ENCODE measurements at regions not wholly inside any gene's neighbourhood (a gene's known extent, or its start where the extent isn't known, plus 50 kb on each side); places are given as distances from the start of the nearest gene placed in this dataset.
"Not testable (repeated sequence)": the region's sequence is repeated elsewhere in the genome, so short reads cannot be mapped to it uniquely, and the experiment has no call there.

DNA sequence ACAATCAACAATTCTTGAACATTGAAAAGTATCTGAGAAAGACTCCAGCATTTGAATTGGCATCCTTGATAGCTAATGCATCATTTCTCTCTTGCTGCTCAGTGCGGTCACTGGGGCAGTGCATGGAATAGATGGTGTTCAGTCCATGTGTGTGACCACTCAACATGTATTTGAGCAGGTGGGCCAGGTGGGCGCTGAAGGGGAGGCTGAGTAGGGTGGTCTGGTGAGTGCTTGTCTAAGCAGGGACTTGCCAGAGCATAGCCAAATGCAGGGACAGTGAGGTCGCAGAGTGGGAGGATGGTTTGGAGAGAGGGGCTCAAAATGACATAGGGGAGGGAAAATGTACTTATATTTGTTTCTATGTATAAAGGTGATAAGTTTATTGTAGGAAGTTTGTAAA lies 409.0 kb downstream of the TMEM121 start:
- FAIRE-seq (no peak), DNase-seq (ENCODE audit: insufficient read length, low spot score) (no peak)

- DNase-seq (ENCODE audit: insufficient read length, low spot score), result no peak
Observed at GRCh38 chr14:105937253-105938054, 411.1 kb downstream of the TMEM121 start.

DNA sequence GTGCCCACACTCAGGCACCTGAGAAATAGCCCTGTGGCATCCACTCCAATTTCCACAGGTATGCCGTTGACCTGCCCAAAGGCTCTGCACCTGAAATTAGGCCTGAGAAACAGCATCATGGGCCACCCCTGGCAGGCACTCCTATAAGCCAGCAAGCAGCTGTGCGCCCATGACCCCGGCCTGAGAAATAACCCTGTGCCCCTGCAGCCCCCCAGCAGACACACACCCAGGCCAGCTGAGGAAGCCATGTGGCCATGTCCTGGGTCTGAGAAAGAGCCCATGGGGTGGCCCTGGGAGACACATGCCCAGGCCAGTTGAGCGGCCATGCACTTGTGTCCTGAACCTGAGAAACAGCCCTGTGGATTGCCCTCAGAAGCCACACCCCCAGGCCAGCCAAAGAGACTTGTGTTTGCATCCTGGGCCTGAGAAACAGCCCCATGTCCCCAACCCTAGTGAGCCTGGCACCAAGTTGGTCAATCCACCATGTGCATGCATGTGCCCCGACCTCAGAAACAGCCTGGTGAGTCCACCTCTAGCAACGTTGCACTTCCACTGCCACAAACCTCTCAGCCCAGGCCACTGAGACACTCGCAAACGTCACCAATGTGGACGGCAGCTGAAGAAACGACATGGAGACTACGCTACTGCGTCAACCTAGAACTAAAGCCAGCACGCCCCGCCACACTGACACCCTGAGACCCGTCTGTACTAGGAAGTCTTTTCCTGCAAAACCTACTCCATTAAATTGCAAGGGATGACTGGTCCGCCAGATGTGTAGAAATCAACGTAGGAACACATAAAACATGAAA lies 411.9 kb downstream of the TMEM121 start:
- FAIRE-seq (no peak), DNase-seq (ENCODE audit: insufficient read length, low spot score) (no peak)

More at GRCh38 chr14:105937253-105938054, 411.1 kb downstream of the TMEM121 start:
- FAIRE-seq, result no peak

DNA sequence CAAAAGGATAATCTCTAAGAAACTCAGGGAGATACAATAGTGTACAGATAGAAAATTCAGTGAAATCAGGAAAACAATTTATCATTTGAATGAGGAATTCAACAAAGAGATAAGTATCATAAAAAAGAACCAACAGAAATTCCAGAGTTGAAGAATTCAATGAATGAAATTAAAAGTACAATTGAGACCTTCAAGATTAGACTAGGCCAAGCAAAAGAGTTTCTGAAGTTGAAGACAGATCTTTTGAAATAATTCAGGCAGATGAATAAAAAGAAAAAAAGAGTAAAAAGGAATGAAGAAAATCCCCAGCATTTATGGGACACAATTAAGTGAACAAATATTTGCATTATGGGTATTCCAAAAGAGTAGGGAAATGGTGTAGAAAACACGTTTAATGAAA lies 412.6 kb downstream of the TMEM121 start:
- DNase-seq (ENCODE audit: insufficient read length, low spot score), result no peak
- FAIRE-seq, result no peak

GRCh38 chr14:105939810-105940508 lies 413.6 kb downstream of the TMEM121 start:
- DNase-seq (ENCODE audit: insufficient read length, low spot score) (no peak), FAIRE-seq (no peak)

- DNase-seq (ENCODE audit: insufficient read length, low spot score) (no peak), FAIRE-seq (no peak)
Observed at GRCh38 chr14:105940534-105941225, 414.3 kb downstream of the TMEM121 start.

DNA sequence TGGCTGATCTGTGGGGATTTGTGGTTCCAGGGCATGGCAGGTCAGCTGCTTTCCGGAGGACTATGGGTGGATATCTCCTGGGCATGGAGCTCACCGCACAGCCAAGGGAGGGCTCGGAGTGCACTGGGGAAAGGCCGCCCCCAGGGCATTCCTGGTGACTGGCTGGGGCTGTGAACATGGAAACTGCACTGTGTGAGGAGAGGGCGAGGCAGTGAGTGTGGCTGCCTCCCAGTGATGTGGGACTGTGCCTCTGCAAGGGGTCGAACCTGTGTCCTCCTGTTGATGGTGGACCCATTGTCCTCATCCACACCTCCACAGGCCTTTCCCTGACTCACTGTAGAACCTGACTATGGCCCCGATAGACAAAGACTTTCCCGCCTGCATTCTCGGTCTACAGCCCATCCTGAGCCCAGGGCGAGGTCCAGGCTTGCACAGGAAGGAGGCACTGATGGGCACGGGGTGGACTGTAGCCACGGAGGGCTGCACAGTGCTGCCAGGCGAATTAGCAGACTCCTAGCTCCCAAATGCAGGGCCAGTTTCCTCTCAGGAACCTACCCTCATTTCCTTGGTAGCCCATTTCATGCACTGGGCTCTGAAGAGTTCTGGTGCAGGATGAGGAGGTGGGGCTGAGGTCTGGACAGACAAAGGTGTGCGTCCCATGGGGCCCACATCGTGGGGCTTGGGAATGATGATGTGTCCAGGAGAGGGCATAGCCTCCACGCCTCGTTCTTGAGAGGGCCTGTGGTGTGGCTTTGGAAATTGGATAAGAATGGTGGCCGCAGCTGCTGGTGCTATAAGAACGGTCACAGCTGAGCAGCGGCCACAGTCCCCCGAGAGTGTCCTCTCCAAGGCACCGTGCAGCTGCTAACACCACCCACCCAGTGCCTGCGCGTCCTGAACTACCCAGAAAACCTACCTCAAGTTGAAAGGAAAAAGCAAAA lies 415.1 kb downstream of the TMEM121 start:
- no peak for FAIRE-seq
- no peak for DNase-seq (ENCODE audit: insufficient read length, low spot score)

GRCh38 chr14:105942725-105943124 lies 416.3 kb downstream of the TMEM121 start:
- DNase-seq (ENCODE audit: insufficient read length, low spot score); FAIRE-seq: not testable (repeated sequence)

DNA sequence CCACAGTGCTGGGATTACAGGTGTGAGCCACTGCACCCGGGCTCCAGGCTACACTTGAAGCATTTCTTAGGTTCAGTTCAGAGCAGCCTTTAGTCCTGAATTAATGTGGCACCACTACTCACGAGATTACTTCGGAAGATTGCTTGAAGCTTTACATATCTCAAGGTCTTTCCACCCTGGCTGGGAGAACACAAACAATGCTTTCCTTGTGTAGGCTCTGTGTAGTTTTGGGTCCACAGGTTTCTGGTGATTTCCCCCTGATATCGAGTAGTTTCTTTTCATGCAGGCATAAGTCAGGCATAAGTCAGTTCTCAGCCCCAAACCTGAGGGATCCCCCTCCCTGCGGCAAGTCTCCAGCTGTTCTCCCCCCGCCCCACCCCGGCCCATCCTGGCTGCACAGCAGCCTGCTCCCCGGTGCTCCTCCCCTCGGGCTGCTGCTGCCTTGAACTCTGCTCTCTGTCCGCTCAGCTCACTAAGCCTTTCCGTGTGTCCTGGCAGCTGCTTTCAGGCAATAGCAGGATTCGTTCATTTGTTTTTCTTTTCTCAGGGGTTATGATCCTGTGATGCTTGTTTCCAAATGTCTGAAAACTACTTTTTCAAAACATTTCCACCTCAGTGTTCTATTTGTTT lies 417.7 kb downstream of the TMEM121 start:
- DNase-seq (ENCODE audit: insufficient read length, low spot score) (no peak), FAIRE-seq (no peak)

- FAIRE-seq, result peak; percentile 70
Observed at GRCh38 chr14:105944632-105945610, 418.5 kb downstream of the TMEM121 start.

GRCh38 chr14:105945896-105946295 lies 419.5 kb downstream of the TMEM121 start:
- FAIRE-seq (no peak), DNase-seq (ENCODE audit: insufficient read length, low spot score) (no peak)

More at GRCh38 chr14:105944632-105945610, 418.5 kb downstream of the TMEM121 start:
- DNase-seq (ENCODE audit: insufficient read length, low spot score), result peak; percentile 50

DNA sequence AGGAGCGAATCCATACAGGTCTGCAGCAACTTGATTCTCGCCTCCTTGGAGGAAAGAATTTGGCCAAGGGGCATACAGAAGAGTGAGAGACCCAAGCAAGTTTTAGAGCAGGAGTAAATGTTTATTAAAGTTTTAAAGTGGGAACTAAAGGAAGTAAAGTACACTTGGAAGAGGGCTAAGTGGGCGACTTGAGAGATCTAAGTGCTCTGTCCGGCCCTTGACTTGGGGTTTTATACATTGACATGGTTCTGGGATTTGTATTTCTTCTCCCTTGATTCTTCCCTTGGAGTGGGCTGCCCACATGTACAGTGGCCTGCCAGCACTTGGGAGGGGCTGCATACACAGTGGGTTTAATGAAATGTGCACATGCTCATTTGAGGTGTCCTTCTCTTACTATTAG lies 421.2 kb downstream of the TMEM121 start:
- FAIRE-seq (no peak), DNase-seq (ENCODE audit: insufficient read length, low spot score) (no peak)

DNA sequence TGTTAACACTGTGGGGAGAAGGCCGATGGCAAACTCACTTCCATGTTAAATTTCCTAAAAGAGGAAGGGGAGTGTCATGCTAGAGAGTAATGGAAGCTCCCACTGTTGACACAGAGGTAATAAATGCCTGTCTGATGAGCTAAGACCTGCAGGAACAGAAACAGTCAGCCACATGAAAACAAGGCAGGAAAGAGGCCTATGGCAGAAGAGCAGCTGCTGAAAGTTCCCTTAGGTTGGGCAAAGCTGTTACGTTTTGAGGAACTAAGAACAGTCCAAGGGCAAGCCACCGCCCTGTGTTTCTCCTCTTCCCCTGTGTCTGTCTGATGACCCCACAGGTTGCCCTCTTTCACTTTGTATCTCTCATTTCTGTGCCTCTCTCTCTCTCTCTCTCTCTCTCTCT lies 422.6 kb downstream of the TMEM121 start:
- not testable (repeated sequence) for DNase-seq (ENCODE audit: insufficient read length, low spot score); FAIRE-seq

GRCh38 chr14:105950364-105950892 lies 424.0 kb downstream of the TMEM121 start:
- FAIRE-seq; DNase-seq (ENCODE audit: insufficient read length, low spot score): not testable (repeated sequence)

DNA sequence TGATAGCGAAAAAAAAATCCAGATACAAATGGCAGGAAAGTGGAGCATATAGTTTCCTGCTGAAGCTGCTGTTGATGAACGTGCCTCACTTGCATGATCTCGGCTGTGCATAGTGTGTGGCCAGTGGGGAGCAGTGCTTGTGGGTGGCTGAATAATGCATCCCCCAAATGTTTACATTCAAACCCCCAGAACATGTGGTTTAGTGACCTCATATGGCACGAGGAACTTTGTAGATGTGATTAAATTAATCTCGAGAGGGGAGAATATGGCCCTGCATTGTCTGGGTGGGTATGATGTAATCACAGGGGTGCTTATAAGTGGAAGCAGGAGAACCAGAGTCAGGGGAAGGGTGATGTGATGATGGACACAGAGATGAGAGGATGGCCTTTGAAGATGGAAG lies 425.0 kb downstream of the TMEM121 start:
- DNase-seq (ENCODE audit: insufficient read length, low spot score) (no peak), FAIRE-seq (no peak)

DNA sequence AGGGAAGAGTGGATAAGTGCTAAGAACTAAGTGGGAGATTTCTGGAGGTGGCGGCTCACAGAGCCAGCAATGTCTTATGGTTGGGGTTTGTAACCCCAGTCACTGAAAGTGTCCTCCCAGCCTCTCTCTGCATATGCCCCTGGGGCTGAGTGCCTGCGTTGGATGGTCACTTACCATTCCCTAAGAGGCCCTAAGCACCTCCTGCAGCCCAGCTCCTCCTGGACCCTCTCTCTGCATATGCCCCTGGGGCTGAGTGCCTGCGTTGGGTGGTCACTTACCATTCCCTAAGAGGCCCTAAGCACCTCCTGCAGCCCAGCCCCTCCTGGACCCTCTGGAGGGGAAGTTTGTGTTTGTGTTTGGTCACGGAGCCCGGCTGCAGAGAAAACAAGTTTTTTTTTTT lies 425.8 kb downstream of the TMEM121 start:
- no peak for DNase-seq (ENCODE audit: insufficient read length, low spot score)
- FAIRE-seq, result no peak

GRCh38 chr14:105952826-105953225 lies 426.4 kb downstream of the TMEM121 start:
- FAIRE-seq, result no peak

More at GRCh38 chr14:105952826-105953225, 426.4 kb downstream of the TMEM121 start:
- DNase-seq (ENCODE audit: insufficient read length, low spot score), result no peak
